ENCODE measurements at regions not wholly inside any gene's neighbourhood (a gene's known extent, or its start where the extent isn't known, plus 50 kb on each side); places are given as distances from the start of the nearest gene placed in this dataset.

GRCh38 chr12:77722536-77722935 lies 108.2 kb upstream of the NAV3 start:
- DNase-seq = no peak

- DNase-seq = no peak
Measured at GRCh38 chr12:77720258-77720657, 110.4 kb upstream of the NAV3 start.

GRCh38 chr12:77710209-77710608 lies 120.5 kb upstream of the NAV3 start:
- DNase-seq = no peak

GRCh38 chr12:77697126-77697525 lies 133.6 kb upstream of the NAV3 start:
- DNase-seq = no peak

GRCh38 chr12:77696183-77696582 lies 134.5 kb upstream of the NAV3 start:
- DNase-seq = no peak

- no peak for DNase-seq
Measured at GRCh38 chr12:77689510-77690086, 141.1 kb upstream of the NAV3 start.

GRCh38 chr12:77687321-77687720 lies 143.4 kb upstream of the NAV3 start:
- no peak for DNase-seq

- DNase-seq = peak; percentile 13
Measured at GRCh38 chr12:77686760-77687159, 143.9 kb upstream of the NAV3 start.

- no peak for DNase-seq
Measured at GRCh38 chr12:77685901-77686300, 144.8 kb upstream of the NAV3 start.

- DNase-seq = peak; percentile 43
Measured at GRCh38 chr12:77685112-77685511, 145.6 kb upstream of the NAV3 start.

GRCh38 chr12:77682488-77682887 lies 148.2 kb upstream of the NAV3 start:
- DNase-seq = no peak

GRCh38 chr12:77681726-77682125 lies 149.0 kb upstream of the NAV3 start:
- DNase-seq = no peak

- DNase-seq = no peak
Measured at GRCh38 chr12:77679686-77680085, 151.0 kb upstream of the NAV3 start.

GRCh38 chr12:77678621-77679020 lies 152.1 kb upstream of the NAV3 start:
- DNase-seq = no peak

- no peak for DNase-seq
Measured at GRCh38 chr12:77667101-77667500, 163.6 kb upstream of the NAV3 start.

GRCh38 chr12:77648716-77649115 lies 182.0 kb upstream of the NAV3 start:
- no peak for DNase-seq

GRCh38 chr12:77645966-77646598 lies 184.6 kb upstream of the NAV3 start:
- DNase-seq = no peak

- no peak for DNase-seq
Measured at GRCh38 chr12:77644915-77645605, 185.6 kb upstream of the NAV3 start.

GRCh38 chr12:77642246-77642645 lies 188.4 kb upstream of the NAV3 start:
- no peak for DNase-seq

GRCh38 chr12:77640356-77640755 lies 190.3 kb upstream of the NAV3 start:
- no peak for DNase-seq

- no peak for DNase-seq
Measured at GRCh38 chr12:77630790-77631445, 199.8 kb upstream of the NAV3 start.

- DNase-seq = no peak
Measured at GRCh38 chr12:77630344-77630743, 200.3 kb upstream of the NAV3 start.

GRCh38 chr12:77629141-77629540 lies 201.6 kb upstream of the NAV3 start:
- DNase-seq = no peak

GRCh38 chr12:77625441-77625840 lies 205.3 kb upstream of the NAV3 start:
- DNase-seq = no peak
